ENCODE measurements at regions not wholly inside any gene's neighbourhood (a gene's known extent, or its start where the extent isn't known, plus 50 kb on each side); places are given as distances from the start of the nearest gene placed in this dataset.

DNA sequence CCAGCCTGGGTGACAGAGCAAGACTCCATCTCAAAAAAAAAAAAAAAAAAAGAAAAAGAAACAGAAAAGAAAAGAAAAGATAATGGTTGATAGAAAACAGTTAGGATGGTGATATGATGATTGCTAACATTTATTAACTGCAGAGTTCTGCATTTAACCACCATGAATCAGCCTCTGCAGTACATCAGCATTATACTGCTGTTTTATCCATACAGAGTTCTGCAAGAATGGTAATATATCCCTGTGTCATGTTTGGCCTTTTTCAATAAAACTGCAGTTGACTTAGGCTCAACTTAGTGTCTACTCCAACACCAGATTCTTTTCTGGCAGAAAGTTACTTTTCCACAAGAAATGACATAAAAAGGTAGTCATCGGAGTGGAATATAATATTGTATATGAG lies 62.6 kb downstream of the DUSP6 start:
- no peak for TF ChIP-seq CTCF (IDR thresholded peaks at IDR 0.05 in 4 of 5, conservative IDR thresholded peaks at IDR 0.05 in 1 of 5)
- TF ChIP-seq POLR2A (IDR thresholded peaks at IDR 0.05) = no peak
- no peaks in the 10 kb centered on the region for H3K9me3 ChIP-seq
- H3K27ac ChIP-seq = no peak overlapping the region
- intact Hi-C loops (cut with DNase I; ENCODE audit: low total_unique reads) = no loop called here
- no peaks in the 10 kb centered on the region for H3K36me3 ChIP-seq
- DNase-seq = no peak
- H3K4me3 ChIP-seq = no peak overlapping the region
- in situ Hi-C loops (cut with MboI; ENCODE audit: low sequenced_read_pairs in 4 of 4) = loop anchor here in 1 of 4 donors (25.0 kb wide), 1 partner anchor 98 kb away; no protein-coding TSS in a partner anchor
- no peaks in the 10 kb centered on the region for H3K4me1 ChIP-seq
- ATAC-seq = no peak
- H3K27me3 ChIP-seq = no peaks in the 10 kb centered on the region

DNA sequence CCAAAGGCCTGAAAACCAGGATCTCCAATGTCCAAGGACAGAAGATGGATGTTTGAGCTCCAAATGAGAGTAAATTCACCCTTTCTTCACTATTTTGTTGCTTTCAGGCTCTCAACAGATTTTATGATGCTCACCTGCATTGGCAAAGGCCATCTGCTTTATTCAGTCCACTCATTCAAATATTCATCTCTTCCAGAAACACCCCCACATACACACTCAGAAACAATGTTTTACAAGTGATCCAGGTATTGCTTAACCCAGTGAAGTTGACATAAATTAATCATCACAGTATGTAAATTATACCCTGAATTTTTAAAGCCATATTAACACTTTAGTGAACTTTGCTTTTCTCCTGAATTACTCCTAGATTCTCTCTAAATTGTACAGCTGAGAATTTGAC lies 63.3 kb downstream of the DUSP6 start:
- TF ChIP-seq CTCF (IDR thresholded peaks at IDR 0.05 in 4 of 5, conservative IDR thresholded peaks at IDR 0.05 in 1 of 5) (no peak), POLR2A (IDR thresholded peaks at IDR 0.05) (no peak)
- DNase-seq (no peak), ATAC-seq (no peak)
- Histone ChIP-seq H3K27me3 (no peaks in the 10 kb centered on the region), H3K27ac (no peak overlapping the region), H3K4me1 (no peaks in the 10 kb centered on the region), H3K9me3 (no peaks in the 10 kb centered on the region), H3K4me3 (no peak overlapping the region), H3K36me3 (no peaks in the 10 kb centered on the region)
- intact Hi-C loops (cut with DNase I; ENCODE audit: low total_unique reads) (no loop called here), in situ Hi-C loops (cut with MboI; ENCODE audit: low sequenced_read_pairs in 4 of 4) (loop anchor here in 1 of 4 donors (25.0 kb wide), 1 partner anchor 98 kb away; no protein-coding TSS in a partner anchor)

- intact Hi-C loops (cut with DNase I; ENCODE audit: low total_unique reads) (no loop called here), in situ Hi-C loops (cut with MboI; ENCODE audit: low sequenced_read_pairs in 4 of 4) (loop anchor here in 1 of 4 donors (25.0 kb wide), 1 partner anchor 101 kb away; no protein-coding TSS in a partner anchor)
- TF ChIP-seq CTCF (IDR thresholded peaks at IDR 0.05 in 4 of 5, conservative IDR thresholded peaks at IDR 0.05 in 1 of 5) = no peak
- TF ChIP-seq POLR2A (IDR thresholded peaks at IDR 0.05) = no peak
- Histone ChIP-seq H3K9me3 (no peaks in the 10 kb centered on the region), H3K27me3 (no peaks in the 10 kb centered on the region), H3K4me1 (no peaks in the 10 kb centered on the region), H3K27ac (no peak overlapping the region), H3K4me3 (no peak overlapping the region), H3K36me3 (no peaks in the 10 kb centered on the region)
- DNase-seq (no peak), ATAC-seq (no peak)
Measured at GRCh38 chr12:89286501-89286900, 65.8 kb downstream of the DUSP6 start.

DNA sequence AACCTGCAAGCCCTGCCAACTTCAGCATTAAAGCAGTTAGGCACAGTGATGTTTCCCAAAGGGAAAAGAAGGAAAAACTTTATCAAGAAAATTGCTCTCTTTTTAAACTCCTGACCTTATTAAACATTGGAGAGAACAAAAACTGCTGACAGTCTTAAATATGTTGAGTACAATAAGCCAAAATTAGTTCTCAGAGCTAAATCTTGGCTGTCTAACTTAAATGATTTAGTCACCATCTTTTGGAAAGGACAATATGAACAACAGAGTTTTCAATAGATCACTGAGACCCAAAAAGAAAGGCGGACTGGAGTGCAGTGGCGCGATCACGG lies 70.8 kb downstream of the DUSP6 start:
- Histone ChIP-seq H3K27ac (peak overlapping the region in 1 of 4 donors; percentile 10), H3K36me3 (no peaks in the 10 kb centered on the region), H3K4me1 (no peaks in the 10 kb centered on the region), H3K9me3 (no peaks in the 10 kb centered on the region), H3K27me3 (no peaks in the 10 kb centered on the region), H3K4me3 (no peak overlapping the region)
- intact Hi-C loops (cut with DNase I; ENCODE audit: low total_unique reads) = no loop called here
- ATAC-seq = no peak
- DNase-seq = no peak
- TF ChIP-seq CTCF (IDR thresholded peaks at IDR 0.05 in 4 of 5, conservative IDR thresholded peaks at IDR 0.05 in 1 of 5) = no peak
- no peak for TF ChIP-seq POLR2A (IDR thresholded peaks at IDR 0.05)
- in situ Hi-C loops (cut with MboI; ENCODE audit: low sequenced_read_pairs in 4 of 4) = loop anchor here in 1 of 4 donors (25.0 kb wide), 1 partner anchor 106 kb away; no protein-coding TSS in a partner anchor
